BJ (cell line): ENCODE measurements at regions not wholly inside any gene's neighbourhood (a gene's known extent, or its start where the extent isn't known, plus 50 kb on each side); places are given as distances from the start of the nearest gene placed in this dataset.

ENCODE experiments used
- CTCF ChIA-PET: fragments of 350-600 bp; formaldehyde crosslinking; extraction: SDS; loops from one replicate; lab custom pipeline; 2021; ENCODE audit warnings: antibody characterized with exemption, inconsistent platforms; lab: Yijun Ruan, JAX
- POLR2A ChIA-PET: fragments of 300-600 bp; sonication (Branson Sonifier 250); formaldehyde crosslinking; extraction: SDS; loops from one replicate; lab custom pipeline; 2021; ENCODE audit warnings: antibody characterized with exemption; lab: Charles Lee
- DNase-seq: peaks from one replicate; pipeline ENCODE4 v3.0.0-alpha.2; 2011; ENCODE audit warnings: low read depth
- H3K27me3 ChIP-seq: 2 replicates; pipeline ENCODE4 v1.6.0; 2011; ENCODE audit warnings: low read length; ENCODE audit not compliant: control insufficient read depth, insufficient read depth
- H3K36me3 ChIP-seq: 2 replicates; pipeline ENCODE4 v1.5.1; 2011; ENCODE audit warnings: low read length; ENCODE audit not compliant: control insufficient read depth, insufficient read depth
- H3K4me3 ChIP-seq: 2 replicates; pipeline ENCODE4 v1.5.1; 2011; ENCODE audit warnings: low read depth, mild to moderate bottlenecking, control low read depth, low read length
- CTCF ChIP-seq: IDR thresholded peaks from 2 replicates; pipeline ENCODE4 v1.5.1; 2011; ENCODE audit warnings: low read depth, mild to moderate bottlenecking, control low read depth, inconsistent platforms, low read length, moderate library complexity; ENCODE audit not compliant: insufficient read depth

- DNase-seq, result no peak
- ChIA-PET CTCF (no interaction called here), POLR2A (no interaction called here)
- no peak overlapping the region for H3K4me3 ChIP-seq
- H3K36me3 ChIP-seq, result no peaks in the 10 kb centered on the region
- TF ChIP-seq CTCF, result no peak
- H3K27me3 ChIP-seq, result no peaks in the 10 kb centered on the region
Measured at GRCh38 chr18:30016179-30016578, 1026.4 kb downstream of the DSC3 start.

- Histone ChIP-seq H3K27me3 (no peaks in the 10 kb centered on the region), H3K36me3 (no peaks in the 10 kb centered on the region), H3K4me3 (no peak overlapping the region)
- DNase-seq, result no peak
- POLR2A ChIA-PET, result no interaction called here
- no peak for TF ChIP-seq CTCF
- CTCF ChIA-PET, result no interaction called here
Measured at GRCh38 chr18:30004965-30005364, 1037.6 kb downstream of the DSC3 start.

GRCh38 chr18:29982218-29982617 lies 1060.3 kb downstream of the DSC3 start:
- Histone ChIP-seq H3K36me3 (no peaks in the 10 kb centered on the region), H3K4me3 (no peak overlapping the region), H3K27me3 (no peaks in the 10 kb centered on the region)
- DNase-seq, result no peak
- CTCF ChIA-PET, result no interaction called here
- POLR2A ChIA-PET, result no interaction called here
- no peak for TF ChIP-seq CTCF

- H3K36me3 ChIP-seq, result no peaks in the 10 kb centered on the region
- TF ChIP-seq CTCF, result no peak
- CTCF ChIA-PET, result no interaction called here
- no peaks in the 10 kb centered on the region for H3K27me3 ChIP-seq
- POLR2A ChIA-PET, result no interaction called here
- no peak for DNase-seq
- H3K4me3 ChIP-seq, result no peak overlapping the region
Measured at GRCh38 chr18:29979881-29980280, 1062.7 kb downstream of the DSC3 start.

DNA sequence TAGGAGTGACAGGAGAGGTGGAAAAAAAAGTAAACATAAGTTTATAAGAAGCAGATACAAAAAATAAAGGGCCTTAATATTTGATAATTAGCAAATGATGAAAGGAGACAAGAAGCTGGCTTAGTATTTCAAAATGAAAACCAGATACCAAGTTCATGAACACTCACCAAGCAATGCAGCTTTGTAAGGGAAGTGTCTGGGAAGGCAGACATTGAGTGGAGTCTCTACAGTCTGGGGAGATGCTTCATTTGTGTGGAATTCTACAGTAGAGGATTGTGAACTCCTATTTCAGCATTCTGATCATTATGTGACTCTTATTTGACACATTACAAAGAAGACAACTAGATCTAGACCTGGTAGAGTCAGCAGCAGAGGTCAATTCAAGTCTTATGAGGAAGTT lies 1072.7 kb downstream of the DSC3 start:
- no peaks in the 10 kb centered on the region for H3K27me3 ChIP-seq

More for the DNA sequence above, 1072.7 kb downstream of the DSC3 start:
- no peak for TF ChIP-seq CTCF
- no peak for DNase-seq
- no peak overlapping the region for H3K4me3 ChIP-seq
- no peaks in the 10 kb centered on the region for H3K36me3 ChIP-seq
- ChIA-PET CTCF (no interaction called here), POLR2A (no interaction called here)
